Hepatocyte (in vitro differentiated cells): ENCODE measurements at regions not wholly inside any gene's neighbourhood (a gene's known extent, or its start where the extent isn't known, plus 50 kb on each side); places are given as distances from the start of the nearest gene placed in this dataset.

Experiments
- CTCF ChIP-seq: fragments of 200-600 bp; sonication (generic); IDR thresholded peaks from 2 replicates; pipeline ENCODE4 v1.5.1; 2016; ENCODE audit warnings: antibody characterized with exemption, mild to moderate bottlenecking; ENCODE audit not compliant: poor library complexity
- EZH2 ChIP-seq: fragments of 200-600 bp; sonication (generic); IDR thresholded peaks from 2 replicates; pipeline ENCODE4 v1.6.1; 2016; ENCODE audit warnings: antibody characterized with exemption, mild to moderate bottlenecking, borderline replicate concordance

GRCh38 chr12:126792411-126792810, 1474.6 kb upstream of the TMEM132C start:
- TF ChIP-seq CTCF: no peak
- no peak for TF ChIP-seq EZH2
